HG03575 (cell line): ENCODE measurements at regions not wholly inside any gene's neighbourhood (a gene's known extent, or its start where the extent isn't known, plus 50 kb on each side); places are given as distances from the start of the nearest gene placed in this dataset.

ENCODE experiments used
- ATAC-seq: cut with Tn5 transposase; IDR thresholded peaks from one replicate; pipeline ENCODE4 v1.9.1; 2021; ENCODE audit not compliant: unreplicated experiment, insufficient number of reproducible peaks, low FRiP score; ENCODE audit errors: extremely low read depth

GRCh38 chr22:48382197-48382596, 1445.5 kb downstream of the BRD1 start:
- no peak for ATAC-seq

- ATAC-seq = no peak
Observed at GRCh38 chr22:48380016-48380665, 1447.5 kb downstream of the BRD1 start.

- ATAC-seq = no peak
Observed at GRCh38 chr22:48379371-48379770, 1448.3 kb downstream of the BRD1 start.

GRCh38 chr22:48378673-48379072, 1449.0 kb downstream of the BRD1 start:
- no peak for ATAC-seq

DNA sequence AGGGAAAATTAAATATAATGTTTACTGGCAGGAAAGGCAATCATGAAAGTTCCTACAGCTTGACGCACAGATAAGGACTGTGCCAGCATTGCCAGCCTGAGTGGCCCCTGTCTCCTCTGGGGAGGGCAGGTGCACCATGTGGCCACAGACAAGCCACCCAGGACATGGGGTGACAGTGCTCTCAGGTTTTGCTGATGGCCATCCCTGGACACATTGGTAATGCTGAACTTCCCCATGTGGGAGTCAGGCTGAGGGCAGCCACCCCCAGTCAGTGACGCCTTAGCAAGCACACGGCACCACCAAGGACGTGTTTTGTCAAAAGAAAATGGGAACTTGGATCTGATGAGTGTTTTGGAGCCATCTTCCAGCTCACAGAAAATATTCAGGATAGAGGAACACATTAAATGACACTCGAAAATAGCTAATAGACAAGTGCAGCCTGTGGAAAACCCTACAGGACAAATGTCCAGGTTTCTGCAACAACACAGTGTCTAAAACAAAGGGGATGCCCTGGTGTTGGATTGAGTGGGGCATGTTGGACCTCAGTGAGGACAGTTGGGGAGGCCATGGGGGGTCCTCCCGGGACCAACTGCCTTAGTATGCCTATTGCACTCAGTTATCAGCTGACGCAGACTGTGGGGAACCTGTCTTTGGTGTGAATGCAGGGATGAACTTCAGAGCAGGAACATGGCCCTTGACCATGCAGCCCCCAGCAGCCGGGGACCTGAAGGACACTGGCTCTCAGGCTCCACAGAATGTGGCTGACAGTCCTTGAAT, 1450.5 kb downstream of the BRD1 start:
- ATAC-seq = no peak

DNA sequence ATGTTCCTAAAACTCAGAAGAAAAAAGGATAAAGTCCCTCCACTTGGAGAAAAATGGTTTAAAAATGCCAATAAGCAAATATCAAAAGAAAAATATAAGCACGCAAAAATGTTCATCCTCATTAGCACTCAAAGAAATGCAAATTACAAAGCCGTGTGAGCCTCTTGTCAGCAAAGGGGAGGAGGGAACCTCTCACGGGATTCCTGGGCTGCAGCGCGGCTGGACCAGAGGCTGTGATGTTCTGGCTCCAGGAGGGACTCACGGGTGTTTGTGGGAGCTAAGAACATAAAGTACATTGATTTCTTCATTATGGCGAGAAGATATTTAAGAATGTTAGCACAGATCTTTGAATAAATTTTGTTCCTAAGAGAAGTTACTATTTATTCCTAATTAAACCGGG, 1451.2 kb downstream of the BRD1 start:
- no peak for ATAC-seq

GRCh38 chr22:48373626-48374173, 1454.0 kb downstream of the BRD1 start:
- no peak for ATAC-seq

- no peak for ATAC-seq
Observed at GRCh38 chr22:48372390-48372789, 1455.3 kb downstream of the BRD1 start.

DNA sequence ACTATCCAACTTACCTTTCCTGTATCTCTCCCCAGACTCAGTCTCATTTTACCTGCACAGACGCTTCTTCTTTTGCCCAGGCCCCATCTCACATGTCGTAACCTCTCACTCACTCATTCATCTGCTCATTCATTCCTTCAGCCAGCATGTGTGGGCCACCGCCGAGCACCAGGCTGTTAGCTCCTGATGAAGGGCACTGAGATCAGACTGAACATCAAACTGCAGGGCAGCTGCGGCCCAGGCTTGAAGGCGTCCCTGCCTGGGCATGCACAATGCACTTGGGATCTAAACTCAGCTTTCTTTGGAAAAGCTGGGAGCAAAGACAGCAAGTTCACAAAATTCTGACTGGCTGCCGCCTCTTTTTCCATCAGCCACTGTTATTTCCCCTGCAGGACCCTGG, 1456.3 kb downstream of the BRD1 start:
- no peak for ATAC-seq

DNA sequence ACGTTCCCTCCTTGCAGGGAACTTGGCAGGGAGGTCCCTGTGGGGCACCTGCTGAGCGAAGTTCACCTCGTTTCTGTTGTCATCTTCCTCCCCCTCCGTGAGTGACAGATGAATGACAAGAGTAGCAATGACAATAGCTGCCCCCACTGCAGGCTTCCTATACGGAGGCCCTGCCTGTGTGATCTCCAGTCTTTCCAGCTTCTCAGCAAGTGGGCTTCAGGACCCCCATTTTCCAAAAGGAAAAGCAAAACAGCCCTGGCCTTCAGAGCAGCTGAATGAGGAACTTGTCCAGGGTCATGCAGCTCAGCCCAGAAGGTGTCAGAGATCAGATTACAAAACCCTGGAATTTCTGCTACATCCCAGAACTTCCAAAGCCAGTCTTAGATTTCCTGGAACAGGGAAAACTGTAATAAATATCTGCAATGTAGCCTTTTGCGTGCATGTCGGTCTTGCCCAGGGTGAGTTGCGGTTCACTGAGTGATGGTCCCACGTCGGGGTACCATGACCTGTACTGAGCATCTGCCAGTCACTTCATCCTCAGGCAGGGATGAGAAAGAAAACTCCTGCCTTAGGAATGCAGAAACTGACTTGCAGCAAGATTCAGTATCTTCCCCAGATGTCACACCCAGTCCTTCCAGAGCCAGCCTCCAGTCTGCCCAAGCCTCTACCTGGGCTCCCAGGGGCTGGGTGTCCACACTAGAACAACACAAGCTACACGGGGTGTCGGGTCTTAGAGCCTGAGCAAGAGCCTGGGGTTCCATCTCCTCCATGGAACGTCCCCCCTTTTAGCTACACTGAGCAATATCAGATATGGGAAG, 1457.0 kb downstream of the BRD1 start:
- ATAC-seq = no peak

DNA sequence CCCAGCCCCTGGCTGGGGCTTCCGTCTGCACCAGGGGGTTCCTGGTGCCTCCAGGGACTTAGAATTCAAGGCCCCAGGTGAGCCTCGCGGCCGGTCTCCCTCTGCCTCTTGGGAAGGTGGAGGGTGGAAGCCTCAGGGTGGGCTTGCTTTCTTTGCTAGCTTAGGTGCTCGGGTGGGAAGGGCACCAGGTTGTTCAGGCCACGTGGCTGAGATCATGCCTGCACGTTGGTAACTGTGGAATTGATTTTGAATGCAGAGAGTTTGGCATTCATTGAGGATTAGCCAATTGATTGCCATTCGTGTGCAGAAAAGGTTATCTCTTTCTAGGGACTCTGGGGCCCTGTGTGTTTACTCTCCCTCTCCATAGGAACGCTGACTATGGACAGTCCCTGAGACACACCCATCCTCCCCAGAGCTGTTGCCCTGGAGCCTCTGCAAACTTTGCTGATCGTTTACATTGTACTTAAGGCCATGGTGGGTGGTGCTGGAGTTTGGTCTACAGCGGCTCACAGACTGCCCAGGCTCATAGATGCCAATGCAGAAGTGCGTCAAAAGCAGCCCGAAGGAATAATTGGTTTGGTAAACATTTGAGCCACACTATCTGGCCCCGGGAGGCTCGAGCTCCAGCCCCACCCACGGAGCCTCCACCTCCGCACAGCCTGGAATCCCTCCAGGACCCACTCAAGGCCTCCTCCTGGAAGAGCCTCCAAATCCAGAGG, 1457.7 kb downstream of the BRD1 start:
- ATAC-seq = no peak

GRCh38 chr22:48368975-48369525, 1458.6 kb downstream of the BRD1 start:
- no peak for ATAC-seq

DNA sequence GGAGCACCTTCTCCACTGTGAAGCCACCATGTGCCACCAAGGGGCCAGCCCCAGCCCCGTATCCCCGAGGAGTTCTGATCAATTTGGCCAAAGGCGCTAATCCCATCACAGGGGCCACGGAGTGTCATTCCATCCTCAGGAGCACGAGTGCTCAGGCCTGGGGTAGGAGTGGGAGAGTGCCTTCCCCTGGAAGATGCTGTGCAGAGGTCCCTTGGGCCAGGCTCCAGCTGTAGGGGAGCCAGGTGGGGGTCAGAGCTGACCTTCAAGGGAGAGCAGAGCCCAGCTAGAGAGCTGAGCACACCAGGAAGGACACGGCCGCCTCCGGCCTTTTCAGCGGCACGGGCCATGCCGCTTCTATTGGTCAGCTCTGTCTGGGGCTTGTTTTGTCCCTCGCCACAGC, 1459.9 kb downstream of the BRD1 start:
- no peak for ATAC-seq

DNA sequence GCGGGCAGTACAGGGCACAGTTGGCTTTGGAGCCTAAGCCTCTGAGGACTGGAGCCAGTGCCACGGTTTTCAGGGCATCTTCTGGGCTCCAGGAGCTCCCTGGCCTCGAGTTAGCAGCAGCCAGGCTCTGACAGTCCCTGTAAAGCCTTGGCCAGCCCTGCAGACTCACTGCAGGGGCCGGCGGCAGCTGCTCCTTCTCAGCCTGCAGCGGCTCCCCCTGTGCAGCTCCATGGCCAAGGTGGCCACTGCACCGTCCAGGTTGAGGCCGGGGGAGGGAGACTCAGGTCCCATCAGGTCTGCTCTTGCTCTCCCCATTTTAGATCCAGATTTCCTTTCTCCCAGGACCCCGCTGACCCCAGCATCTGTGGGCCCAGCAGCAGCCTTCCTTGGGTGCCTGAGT, 1461.1 kb downstream of the BRD1 start:
- no peak for ATAC-seq

DNA sequence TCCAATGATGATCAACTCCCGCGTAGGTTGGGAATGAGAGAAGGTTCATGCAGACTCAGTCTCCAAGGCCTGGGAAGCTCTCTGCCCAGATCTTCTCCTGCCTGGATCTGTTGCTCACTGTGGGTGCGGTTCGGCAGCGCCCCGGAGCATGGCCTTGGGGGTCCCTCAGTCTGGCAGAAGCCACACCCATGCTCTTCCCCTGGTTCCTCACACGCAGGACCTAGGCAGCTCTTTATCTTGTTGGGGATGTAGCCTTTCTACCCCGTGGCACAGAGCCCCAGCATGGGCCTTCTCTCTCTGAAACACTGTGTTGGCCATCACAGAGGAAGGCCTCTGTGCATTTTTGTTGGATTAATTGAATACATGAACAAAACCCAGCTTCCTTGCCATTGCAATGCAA, 1461.6 kb downstream of the BRD1 start:
- no peak for ATAC-seq

DNA sequence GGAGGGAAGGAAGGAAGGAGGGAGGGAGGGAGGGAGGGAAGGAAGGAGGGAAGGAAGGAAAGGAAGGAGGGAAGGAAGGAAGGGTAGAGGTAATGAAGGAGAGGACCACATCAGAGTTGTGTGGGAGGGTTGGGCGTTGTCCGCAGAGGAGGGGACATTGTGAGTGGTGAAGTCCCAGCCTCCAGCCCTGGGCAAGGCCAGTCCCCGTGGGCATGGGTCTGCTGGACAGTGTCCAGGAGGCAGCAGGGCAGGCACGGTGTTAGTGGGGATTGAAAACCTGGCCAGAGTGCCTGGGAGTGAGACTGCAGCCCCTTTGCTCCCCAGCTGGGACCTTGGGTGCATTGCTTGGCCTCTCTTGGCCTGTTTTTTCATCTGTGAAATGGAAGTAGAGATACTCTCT, 1462.3 kb downstream of the BRD1 start:
- no peak for ATAC-seq

DNA sequence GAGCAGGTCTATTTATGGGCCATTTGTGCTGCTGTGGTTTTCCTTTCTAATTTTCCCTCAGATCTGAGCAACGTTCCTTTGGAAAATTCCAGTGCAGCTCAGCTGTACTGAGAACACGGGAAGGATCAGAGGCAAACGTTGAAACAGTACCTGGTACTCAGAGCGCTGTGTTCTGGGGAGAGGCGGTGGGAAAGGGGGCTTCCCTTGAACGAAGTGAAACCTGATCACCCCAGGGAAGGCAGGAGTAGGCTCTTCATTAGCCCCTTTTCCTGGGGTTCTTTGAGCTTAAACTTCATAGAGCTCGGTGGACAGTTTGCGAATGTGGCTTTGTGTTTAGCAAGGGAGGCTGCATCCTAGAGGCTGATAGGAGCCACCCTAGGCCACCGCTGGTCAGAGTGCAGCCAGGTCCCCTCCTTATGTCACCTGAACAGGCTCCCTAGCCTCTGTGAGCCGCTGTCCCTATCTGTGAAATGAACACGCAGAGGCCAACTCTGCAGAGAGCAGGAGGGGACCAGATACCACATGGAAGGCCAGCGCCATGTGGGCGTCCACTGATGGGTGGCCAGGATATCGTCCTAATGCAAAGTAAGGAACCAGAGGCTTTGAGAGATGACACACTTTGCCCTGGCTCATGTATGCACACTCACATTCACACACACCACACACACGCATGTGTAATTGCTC, 1464.8 kb downstream of the BRD1 start:
- no peak for ATAC-seq

GRCh38 chr22:48361099-48361639, 1466.5 kb downstream of the BRD1 start:
- ATAC-seq = no peak
